ENCODE measurements at regions not wholly inside any gene's neighbourhood (a gene's known extent, or its start where the extent isn't known, plus 50 kb on each side); places are given as distances from the start of the nearest gene placed in this dataset.

DNA sequence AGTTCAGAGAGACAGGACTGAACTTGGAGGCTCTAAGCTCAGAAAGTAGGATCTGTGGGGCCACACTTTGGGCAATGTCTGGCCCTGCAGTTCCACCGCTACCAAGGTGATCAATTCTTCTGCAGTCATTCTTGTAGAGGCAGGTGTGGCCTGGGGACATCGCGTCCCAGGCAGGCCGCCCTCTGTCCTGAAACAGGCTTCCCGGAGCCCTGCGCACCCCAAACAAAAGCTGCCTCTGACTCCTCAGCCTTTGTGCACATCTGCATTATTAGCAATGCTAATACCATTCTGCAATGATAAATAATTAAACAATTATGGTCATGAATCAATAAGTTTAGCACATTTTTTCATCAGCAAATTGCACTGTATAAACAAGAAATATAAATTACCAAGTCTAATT is 160.2 kb downstream of the URI1 start:
- no peak for TF ChIP-seq POLR2A (IDR thresholded peaks at IDR 0.05)
- TF ChIP-seq, protein P1, sequence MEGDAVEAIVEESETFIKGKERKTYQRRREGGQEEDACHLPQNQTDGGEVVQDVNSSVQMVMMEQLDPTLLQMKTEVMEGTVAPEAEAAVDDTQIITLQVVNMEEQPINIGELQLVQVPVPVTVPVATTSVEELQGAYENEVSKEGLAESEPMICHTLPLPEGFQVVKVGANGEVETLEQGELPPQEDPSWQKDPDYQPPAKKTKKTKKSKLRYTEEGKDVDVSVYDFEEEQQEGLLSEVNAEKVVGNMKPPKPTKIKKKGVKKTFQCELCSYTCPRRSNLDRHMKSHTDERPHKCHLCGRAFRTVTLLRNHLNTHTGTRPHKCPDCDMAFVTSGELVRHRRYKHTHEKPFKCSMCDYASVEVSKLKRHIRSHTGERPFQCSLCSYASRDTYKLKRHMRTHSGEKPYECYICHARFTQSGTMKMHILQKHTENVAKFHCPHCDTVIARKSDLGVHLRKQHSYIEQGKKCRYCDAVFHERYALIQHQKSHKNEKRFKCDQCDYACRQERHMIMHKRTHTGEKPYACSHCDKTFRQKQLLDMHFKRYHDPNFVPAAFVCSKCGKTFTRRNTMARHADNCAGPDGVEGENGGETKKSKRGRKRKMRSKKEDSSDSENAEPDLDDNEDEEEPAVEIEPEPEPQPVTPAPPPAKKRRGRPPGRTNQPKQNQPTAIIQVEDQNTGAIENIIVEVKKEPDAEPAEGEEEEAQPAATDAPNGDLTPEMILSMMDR (IDR thresholded peaks at IDR 0.05) = no peak

Data from esophagus squamous epithelium (tissue), 4 donors.